HL-60 (cell line): ENCODE measurements at regions not wholly inside any gene's neighbourhood (a gene's known extent, or its start where the extent isn't known, plus 50 kb on each side); places are given as distances from the start of the nearest gene placed in this dataset.

ENCODE experiments used
- DNase-seq, 2 experiments: peaks; one replicate each; pipeline ENCODE4 v3.0.0-alpha.2; 2010 to 2020; ENCODE audit warnings: low read depth in 1 of 2, low spot score in 1 of 2
- H3K27ac ChIP-seq: fragments of 250-450 bp; sonication (Bioruptor Pico); replicated peaks from 2 replicates; pipeline ENCODE4 v1.5.1; 2020; ENCODE audit warnings: mild to moderate bottlenecking, moderate library complexity
- H3K27me3 ChIP-seq: fragments of 250-450 bp; sonication (Bioruptor Pico); 2 replicates; pipeline ENCODE4 v1.5.1; 2021; ENCODE audit warnings: mild to moderate bottlenecking, moderate library complexity; ENCODE audit not compliant: insufficient read depth, poor library complexity, severe bottlenecking
- H3K4me3 ChIP-seq: replicated peaks from 2 replicates; pipeline ENCODE4 v1.5.1; 2011; ENCODE audit warnings: mild to moderate bottlenecking, control low read depth, low read length; ENCODE audit not compliant: insufficient read depth
- GABPA ChIP-seq: IDR thresholded peaks from 2 replicates; pipeline ENCODE4 v1.6.1; 2012; ENCODE audit warnings: low read depth
- POLR2AphosphoS5 ChIP-seq: IDR thresholded peaks from 2 replicates; pipeline ENCODE4 v1.6.1; 2012; ENCODE audit warnings: low read depth
- SPI1 ChIP-seq: IDR thresholded peaks from 2 replicates; pipeline ENCODE4 v1.6.1; 2012; ENCODE audit warnings: low read depth, mild to moderate bottlenecking, borderline replicate concordance
- TF ChIP-seq, protein P1 (sequence below): IDR thresholded peaks from 2 replicates; pipeline ENCODE4 v1.6.1; 2012; ENCODE audit warnings: low read depth; ENCODE audit not compliant: insufficient replicate concordance
- TF ChIP-seq, protein P2 (sequence below): IDR thresholded peaks from one replicate; pipeline ENCODE4 v1.5.1; 2011; ENCODE audit warnings: low read length, control low read depth, inconsistent platforms; ENCODE audit not compliant: insufficient read depth

DNA sequence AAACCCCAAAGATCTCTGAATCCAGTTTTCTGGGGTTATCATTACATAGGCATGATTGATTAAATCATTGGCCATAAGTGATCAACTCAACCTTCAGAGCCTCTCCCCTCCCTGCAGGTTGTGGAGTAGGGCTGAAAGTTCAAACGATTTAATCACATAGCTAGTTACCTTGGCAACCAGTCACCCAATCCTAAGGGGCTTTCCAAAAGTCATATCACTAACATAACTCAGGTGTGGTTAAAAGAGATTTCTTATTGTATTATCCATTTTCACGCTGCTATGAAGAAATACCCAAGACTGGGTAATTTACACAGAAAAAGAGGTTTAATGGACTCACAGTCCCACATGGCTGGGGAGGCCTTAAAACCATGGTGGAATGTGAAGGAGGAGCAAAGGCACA lies 935.1 kb upstream of the SLC35B3 start:
- no peak for DNase-seq
- TF ChIP-seq, protein P1, sequence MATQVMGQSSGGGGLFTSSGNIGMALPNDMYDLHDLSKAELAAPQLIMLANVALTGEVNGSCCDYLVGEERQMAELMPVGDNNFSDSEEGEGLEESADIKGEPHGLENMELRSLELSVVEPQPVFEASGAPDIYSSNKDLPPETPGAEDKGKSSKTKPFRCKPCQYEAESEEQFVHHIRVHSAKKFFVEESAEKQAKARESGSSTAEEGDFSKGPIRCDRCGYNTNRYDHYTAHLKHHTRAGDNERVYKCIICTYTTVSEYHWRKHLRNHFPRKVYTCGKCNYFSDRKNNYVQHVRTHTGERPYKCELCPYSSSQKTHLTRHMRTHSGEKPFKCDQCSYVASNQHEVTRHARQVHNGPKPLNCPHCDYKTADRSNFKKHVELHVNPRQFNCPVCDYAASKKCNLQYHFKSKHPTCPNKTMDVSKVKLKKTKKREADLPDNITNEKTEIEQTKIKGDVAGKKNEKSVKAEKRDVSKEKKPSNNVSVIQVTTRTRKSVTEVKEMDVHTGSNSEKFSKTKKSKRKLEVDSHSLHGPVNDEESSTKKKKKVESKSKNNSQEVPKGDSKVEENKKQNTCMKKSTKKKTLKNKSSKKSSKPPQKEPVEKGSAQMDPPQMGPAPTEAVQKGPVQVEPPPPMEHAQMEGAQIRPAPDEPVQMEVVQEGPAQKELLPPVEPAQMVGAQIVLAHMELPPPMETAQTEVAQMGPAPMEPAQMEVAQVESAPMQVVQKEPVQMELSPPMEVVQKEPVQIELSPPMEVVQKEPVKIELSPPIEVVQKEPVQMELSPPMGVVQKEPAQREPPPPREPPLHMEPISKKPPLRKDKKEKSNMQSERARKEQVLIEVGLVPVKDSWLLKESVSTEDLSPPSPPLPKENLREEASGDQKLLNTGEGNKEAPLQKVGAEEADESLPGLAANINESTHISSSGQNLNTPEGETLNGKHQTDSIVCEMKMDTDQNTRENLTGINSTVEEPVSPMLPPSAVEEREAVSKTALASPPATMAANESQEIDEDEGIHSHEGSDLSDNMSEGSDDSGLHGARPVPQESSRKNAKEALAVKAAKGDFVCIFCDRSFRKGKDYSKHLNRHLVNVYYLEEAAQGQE: no peak
- no peak for TF ChIP-seq SPI1
- TF ChIP-seq GABPA: no peak
- TF ChIP-seq POLR2AphosphoS5: no peak
- TF ChIP-seq, protein P2, sequence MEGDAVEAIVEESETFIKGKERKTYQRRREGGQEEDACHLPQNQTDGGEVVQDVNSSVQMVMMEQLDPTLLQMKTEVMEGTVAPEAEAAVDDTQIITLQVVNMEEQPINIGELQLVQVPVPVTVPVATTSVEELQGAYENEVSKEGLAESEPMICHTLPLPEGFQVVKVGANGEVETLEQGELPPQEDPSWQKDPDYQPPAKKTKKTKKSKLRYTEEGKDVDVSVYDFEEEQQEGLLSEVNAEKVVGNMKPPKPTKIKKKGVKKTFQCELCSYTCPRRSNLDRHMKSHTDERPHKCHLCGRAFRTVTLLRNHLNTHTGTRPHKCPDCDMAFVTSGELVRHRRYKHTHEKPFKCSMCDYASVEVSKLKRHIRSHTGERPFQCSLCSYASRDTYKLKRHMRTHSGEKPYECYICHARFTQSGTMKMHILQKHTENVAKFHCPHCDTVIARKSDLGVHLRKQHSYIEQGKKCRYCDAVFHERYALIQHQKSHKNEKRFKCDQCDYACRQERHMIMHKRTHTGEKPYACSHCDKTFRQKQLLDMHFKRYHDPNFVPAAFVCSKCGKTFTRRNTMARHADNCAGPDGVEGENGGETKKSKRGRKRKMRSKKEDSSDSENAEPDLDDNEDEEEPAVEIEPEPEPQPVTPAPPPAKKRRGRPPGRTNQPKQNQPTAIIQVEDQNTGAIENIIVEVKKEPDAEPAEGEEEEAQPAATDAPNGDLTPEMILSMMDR: no peak
- Histone ChIP-seq H3K4me3 (no peak overlapping the region), H3K27ac (no peak overlapping the region), H3K27me3 (no peaks in the 10 kb centered on the region)

DNA sequence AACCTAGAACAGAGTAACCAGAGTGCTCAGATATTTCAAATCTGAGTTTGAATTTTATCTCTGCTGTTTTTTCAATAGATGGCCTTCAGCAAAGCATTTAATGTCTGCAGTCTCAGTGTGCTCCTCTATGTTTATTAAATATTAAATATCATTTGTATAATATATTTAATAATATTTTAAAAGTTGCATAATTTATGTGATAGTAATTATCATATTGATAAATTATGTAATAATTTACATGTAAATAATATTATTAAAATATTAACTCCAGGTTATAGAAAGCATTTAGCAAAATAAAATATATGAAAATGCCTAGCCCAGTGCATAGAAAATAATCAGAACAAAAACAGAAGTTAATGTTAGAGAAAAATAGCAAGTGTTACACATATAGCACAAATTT lies 930.0 kb upstream of the SLC35B3 start:
- no peak for DNase-seq
- no peak overlapping the region for H3K27ac ChIP-seq
- TF ChIP-seq GABPA (no peak), POLR2AphosphoS5 (no peak), SPI1 (no peak)
- TF ChIP-seq, protein P1: no peak
- TF ChIP-seq, protein P2: no peak
- H3K27me3 ChIP-seq: no peaks in the 10 kb centered on the region
- no peak overlapping the region for H3K4me3 ChIP-seq

DNA sequence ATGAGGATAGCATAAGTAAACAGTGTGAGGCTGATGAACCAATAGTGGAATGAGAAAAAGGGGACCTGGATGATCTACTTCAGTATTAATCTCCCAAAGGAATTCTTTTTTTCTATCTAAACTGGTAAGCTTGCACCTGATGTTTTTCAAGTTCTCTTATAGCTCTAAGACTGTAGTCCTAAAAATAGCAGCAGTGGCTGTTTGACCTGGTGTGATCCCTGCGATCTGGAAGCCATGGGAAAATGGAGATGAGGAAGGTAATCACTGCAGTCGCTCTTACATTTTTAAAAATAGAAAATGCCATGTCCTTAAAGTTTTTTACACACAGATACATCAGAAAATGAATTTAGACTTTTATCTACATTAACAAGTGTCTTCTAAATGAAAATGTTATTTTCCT lies 926.4 kb upstream of the SLC35B3 start:
- Histone ChIP-seq H3K4me3 (no peak overlapping the region), H3K27ac (no peak overlapping the region), H3K27me3 (no peaks in the 10 kb centered on the region)
- no peak for DNase-seq
- TF ChIP-seq, protein P2: no peak
- TF ChIP-seq, protein P1: no peak
- TF ChIP-seq POLR2AphosphoS5 (no peak), SPI1 (no peak), GABPA (no peak)
